Suprapubic skin (tissue), 4 donors: ENCODE measurements at regions not wholly inside any gene's neighbourhood (a gene's known extent, or its start where the extent isn't known, plus 50 kb on each side); places are given as distances from the start of the nearest gene placed in this dataset.

Experiments
- DNase-seq, 2 donors: peaks; one replicate each; pipeline ENCODE4 v3.0.0-alpha.2; 2019; ENCODE audit warnings: low spot score in 2 of 2
- H3K27ac ChIP-seq: fragments of 200-600 bp; sonication (generic); one replicate; pipeline ENCODE4 v1.5.1; 2019
- H3K27me3 ChIP-seq: fragments of 200-600 bp; sonication (generic); one replicate; pipeline ENCODE4 v1.5.1; 2019
- H3K36me3 ChIP-seq: fragments of 200-600 bp; sonication (generic); one replicate; pipeline ENCODE4 v1.5.1; 2019
- H3K4me1 ChIP-seq: fragments of 200-600 bp; sonication (generic); one replicate; pipeline ENCODE4 v1.5.1; 2019
- H3K4me3 ChIP-seq: fragments of 200-600 bp; sonication (generic); one replicate; pipeline ENCODE4 v1.5.1; 2019; ENCODE audit warnings: mild to moderate bottlenecking
- H3K9me3 ChIP-seq: fragments of 200-600 bp; sonication (generic); one replicate; pipeline ENCODE4 v1.5.1; 2019
- CTCF ChIP-seq, 2 donors: fragments of 200-600 bp in 1 of 2; fragments of 450-650 bp in 1 of 2; sonication (generic) in 1 of 2; IDR thresholded peaks; one replicate each; pipeline ENCODE4 v1.5.1; 2016 to 2019; ENCODE audit warnings: antibody characterized with exemption in 2 of 2, mild to moderate bottlenecking in 1 of 2, moderate library complexity in 1 of 2
- EP300 ChIP-seq: sonication (generic); formaldehyde crosslinking; IDR thresholded peaks from one replicate; pipeline ENCODE4 v1.6.1; 2017; ENCODE audit warnings: antibody characterized with exemption
- POLR2A ChIP-seq, 2 donors: fragments of 450-650 bp; IDR thresholded peaks; one replicate each; pipeline ENCODE4 v1.6.1; 2017; ENCODE audit warnings: antibody characterized with exemption in 2 of 2, mild to moderate bottlenecking in 2 of 2, moderate library complexity in 2 of 2
- POLR2AphosphoS5 ChIP-seq, 3 donors: sonication (generic); formaldehyde crosslinking; IDR thresholded peaks; one replicate each; pipeline ENCODE4 v1.6.1; 2017; ENCODE audit warnings: antibody characterized with exemption in 3 of 3
- WGBS: methylation state at CpG from one replicate; pipeline ENCODE4 v1.1.5; 2018; 5-methylcytosine and 5-hydroxymethylcytosine counted together

GRCh38 chr6:68427630-68428029, 207.5 kb upstream of the ADGRB3 start:
- no peak overlapping the region for H3K27ac ChIP-seq
- no peaks in the 10 kb centered on the region for H3K9me3 ChIP-seq
- H3K4me1 ChIP-seq, result no peaks in the 10 kb centered on the region
- DNase-seq, result no peak
- no peak overlapping the region for H3K4me3 ChIP-seq
- H3K27me3 ChIP-seq, result no peaks in the 10 kb centered on the region
- no peaks in the 10 kb centered on the region for H3K36me3 ChIP-seq
- no peak for TF ChIP-seq CTCF (IDR thresholded peaks at IDR 0.05)
- no peak for TF ChIP-seq POLR2AphosphoS5 (IDR thresholded peaks at IDR 0.05)
- no peak for TF ChIP-seq EP300
- no peak for TF ChIP-seq POLR2A (IDR thresholded peaks at IDR 0.05)

GRCh38 chr6:68410021-68410420, 225.1 kb upstream of the ADGRB3 start:
- H3K9me3 ChIP-seq, result no peaks in the 10 kb centered on the region
- no peak overlapping the region for H3K4me3 ChIP-seq
- H3K4me1 ChIP-seq, result no peaks in the 10 kb centered on the region
- H3K36me3 ChIP-seq, result no peaks in the 10 kb centered on the region
- WGBS, result 83% methylated on average over 2 of the region's 2 CpGs
- no peak overlapping the region for H3K27ac ChIP-seq
- no peak for DNase-seq
- H3K27me3 ChIP-seq, result no peaks in the 10 kb centered on the region
- TF ChIP-seq CTCF (IDR thresholded peaks at IDR 0.05) (no peak), EP300 (no peak), POLR2A (IDR thresholded peaks at IDR 0.05) (no peak), POLR2AphosphoS5 (IDR thresholded peaks at IDR 0.05) (no peak)

- no peak overlapping the region for H3K4me3 ChIP-seq
- TF ChIP-seq POLR2A (IDR thresholded peaks at IDR 0.05), result no peak
- TF ChIP-seq EP300, result no peak
- no peak for TF ChIP-seq CTCF (IDR thresholded peaks at IDR 0.05)
- TF ChIP-seq POLR2AphosphoS5 (IDR thresholded peaks at IDR 0.05), result no peak
- DNase-seq, result no peak
- H3K36me3 ChIP-seq, result no peaks in the 10 kb centered on the region
- H3K9me3 ChIP-seq, result peaks cover 11% of the 10 kb centered on the region
- no peaks in the 10 kb centered on the region for H3K4me1 ChIP-seq
- no peaks in the 10 kb centered on the region for H3K27me3 ChIP-seq
- H3K27ac ChIP-seq, result no peak overlapping the region
- WGBS, result 83% methylated on average over 1 of the region's 2 CpGs
These were observed 234.7 kb upstream of the ADGRB3 start for GRCh38 chr6:68400396-68400795.

- Histone ChIP-seq H3K27ac (no peak overlapping the region), H3K27me3 (no peaks in the 10 kb centered on the region), H3K4me1 (no peaks in the 10 kb centered on the region), H3K4me3 (no peak overlapping the region), H3K9me3 (peaks cover 15% of the 10 kb centered on the region), H3K36me3 (no peaks in the 10 kb centered on the region)
- DNase-seq, result no peak
- TF ChIP-seq POLR2AphosphoS5 (IDR thresholded peaks at IDR 0.05), result no peak
These were observed 243.1 kb upstream of the ADGRB3 start for GRCh38 chr6:68391953-68392352.

GRCh38 chr6:68372991-68373390, 262.1 kb upstream of the ADGRB3 start:
- H3K4me3 ChIP-seq, result no peak overlapping the region
- DNase-seq, result no peak
- no peaks in the 10 kb centered on the region for H3K4me1 ChIP-seq
- H3K36me3 ChIP-seq, result no peaks in the 10 kb centered on the region
- no peaks in the 10 kb centered on the region for H3K27me3 ChIP-seq
- H3K27ac ChIP-seq, result no peak overlapping the region
- 54% methylated on average over 5 of the region's 5 CpGs for WGBS
- no peaks in the 10 kb centered on the region for H3K9me3 ChIP-seq
- TF ChIP-seq CTCF (IDR thresholded peaks at IDR 0.05), result no peak
- TF ChIP-seq POLR2AphosphoS5 (IDR thresholded peaks at IDR 0.05), result no peak
- no peak for TF ChIP-seq POLR2A (IDR thresholded peaks at IDR 0.05)
- TF ChIP-seq EP300, result no peak

GRCh38 chr6:68368845-68369244, 266.2 kb upstream of the ADGRB3 start:
- no peak for DNase-seq
- WGBS, result 86% methylated on average over 1 of the region's 1 CpG
- no peaks in the 10 kb centered on the region for H3K36me3 ChIP-seq
- H3K27ac ChIP-seq, result no peak overlapping the region
- no peak for TF ChIP-seq POLR2AphosphoS5 (IDR thresholded peaks at IDR 0.05)
- TF ChIP-seq EP300, result no peak
- TF ChIP-seq POLR2A (IDR thresholded peaks at IDR 0.05), result no peak
- no peak for TF ChIP-seq CTCF (IDR thresholded peaks at IDR 0.05)
- no peak overlapping the region for H3K4me3 ChIP-seq
- H3K4me1 ChIP-seq, result no peaks in the 10 kb centered on the region
- no peaks in the 10 kb centered on the region for H3K9me3 ChIP-seq
- no peaks in the 10 kb centered on the region for H3K27me3 ChIP-seq
